GM19397 (cell line): ENCODE measurements at regions not wholly inside any gene's neighbourhood (a gene's known extent, or its start where the extent isn't known, plus 50 kb on each side); places are given as distances from the start of the nearest gene placed in this dataset.

Experiments
- ATAC-seq: cut with Tn5 transposase; IDR thresholded peaks from one replicate; pipeline ENCODE4 v1.9.1; 2021; ENCODE audit warnings: mild to moderate bottlenecking, moderate library complexity; ENCODE audit not compliant: unreplicated experiment

DNA sequence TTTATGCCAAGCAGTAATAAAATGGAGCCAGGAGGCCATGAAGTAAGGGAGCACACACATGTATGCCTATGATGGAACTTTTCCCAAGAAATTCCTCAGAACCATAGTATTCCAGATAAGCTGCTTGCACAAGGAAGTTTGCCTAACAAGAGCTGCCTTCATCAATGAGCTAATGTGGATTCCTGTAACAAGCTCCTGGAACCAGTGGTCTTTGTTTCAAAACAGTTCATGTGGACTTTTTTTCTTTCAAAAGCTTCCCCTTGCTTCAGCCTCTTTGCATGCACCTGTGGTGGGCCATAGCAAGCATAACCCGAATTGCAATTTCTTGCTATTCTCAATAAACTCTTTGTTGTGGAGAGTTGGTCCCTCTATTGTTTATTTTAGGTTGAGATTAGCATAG lies 359.6 kb downstream of the UTRN start:
- no peak for ATAC-seq

- ATAC-seq = no peak
Measured at GRCh38 chr6:144646093-144647056, 361.2 kb downstream of the UTRN start.

DNA sequence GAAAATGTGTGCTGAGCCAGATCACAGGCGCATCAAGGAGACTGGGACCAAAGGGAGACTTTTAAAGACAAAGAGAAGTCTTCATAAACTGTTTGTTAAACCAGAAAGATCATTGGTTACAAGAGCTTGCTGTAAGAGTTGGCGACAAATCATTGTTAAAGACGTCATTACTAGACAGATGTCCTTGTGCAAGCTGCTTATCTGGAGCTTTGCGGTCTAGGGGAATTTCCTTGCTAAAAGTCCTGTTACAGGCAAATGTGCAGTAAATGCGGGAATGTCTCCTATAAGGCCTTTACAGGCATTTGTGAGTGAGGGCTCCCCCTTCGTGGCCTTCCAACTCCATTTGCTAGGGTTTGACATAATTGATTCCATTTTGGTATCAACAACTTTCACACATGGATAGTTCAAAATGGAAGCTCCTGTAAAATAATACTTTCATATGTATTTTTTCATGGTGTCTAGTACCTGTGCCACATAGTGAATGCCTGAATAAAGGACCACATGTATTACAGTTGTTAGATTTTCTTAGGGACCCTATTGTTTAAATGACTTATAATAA lies 362.4 kb downstream of the UTRN start:
- no peak for ATAC-seq

DNA sequence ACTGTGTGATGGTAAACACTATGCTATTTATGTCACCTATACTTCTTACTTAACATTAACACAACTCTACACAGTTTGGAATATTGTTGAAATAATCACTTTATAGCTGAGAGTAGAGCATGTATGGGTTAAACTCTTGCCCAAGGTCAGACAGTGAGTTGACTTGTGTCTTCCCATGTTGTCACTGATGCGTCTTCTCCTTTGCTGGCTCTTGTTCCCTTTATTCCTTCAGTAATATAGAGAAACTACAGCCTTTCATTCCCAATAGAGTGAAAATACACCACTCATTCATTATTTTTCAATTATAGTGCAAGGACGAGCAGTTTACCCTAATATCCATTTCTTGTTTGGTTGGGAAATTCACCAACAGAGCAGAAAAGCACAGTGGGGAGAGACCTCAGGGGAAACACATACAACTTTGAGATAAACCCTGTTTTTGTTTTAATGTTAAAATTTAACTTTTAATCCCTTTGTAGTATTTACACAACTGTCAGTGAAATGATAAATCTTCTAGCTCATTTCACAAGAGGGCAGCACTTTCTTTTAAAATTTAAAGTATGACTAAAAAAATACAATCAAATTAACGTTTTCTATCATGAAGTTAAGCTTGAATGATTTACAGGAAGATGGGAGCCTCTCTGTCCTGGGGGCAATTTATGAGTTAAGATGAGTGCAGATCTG lies 363.0 kb downstream of the UTRN start:
- ATAC-seq = no peak

DNA sequence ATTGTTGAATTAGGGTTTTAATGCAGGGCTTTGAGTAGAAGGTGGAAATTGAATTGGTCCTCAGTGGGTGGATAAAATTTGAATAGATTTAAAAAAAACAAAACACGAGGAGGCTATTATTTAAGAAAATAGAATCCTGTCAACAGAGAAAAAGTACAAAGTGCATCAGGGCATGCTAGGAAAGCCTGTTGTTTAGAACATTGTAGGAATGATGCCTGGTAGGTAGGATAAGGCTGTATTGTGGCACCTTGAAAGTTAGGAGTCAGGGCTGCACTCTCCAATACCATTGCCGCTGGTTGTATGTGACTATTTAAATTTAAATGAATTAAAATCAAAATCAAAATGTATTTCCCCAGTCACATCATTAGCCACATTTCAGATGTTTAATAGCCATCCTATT lies 363.9 kb downstream of the UTRN start:
- ATAC-seq = no peak

DNA sequence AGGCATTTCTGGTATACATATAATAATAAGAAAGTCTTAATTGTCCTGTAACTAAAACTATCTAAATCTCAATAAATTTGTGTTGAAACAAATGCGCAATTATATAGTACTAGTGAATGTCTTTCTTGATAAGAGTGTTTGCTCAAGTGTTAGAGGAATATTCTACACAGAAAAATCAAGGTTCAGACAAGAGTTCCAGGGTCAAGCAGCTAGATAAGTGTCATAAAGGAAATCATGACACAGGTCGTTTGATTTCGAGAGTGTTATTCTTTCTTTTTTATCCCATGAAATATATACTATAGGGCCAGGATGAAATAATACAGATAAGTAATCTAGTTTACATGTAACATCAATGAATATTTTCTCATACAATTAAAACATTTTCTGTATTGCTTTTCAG lies 366.1 kb downstream of the UTRN start:
- no peak for ATAC-seq

GRCh38 chr6:144652292-144652891 lies 367.3 kb downstream of the UTRN start:
- no peak for ATAC-seq

DNA sequence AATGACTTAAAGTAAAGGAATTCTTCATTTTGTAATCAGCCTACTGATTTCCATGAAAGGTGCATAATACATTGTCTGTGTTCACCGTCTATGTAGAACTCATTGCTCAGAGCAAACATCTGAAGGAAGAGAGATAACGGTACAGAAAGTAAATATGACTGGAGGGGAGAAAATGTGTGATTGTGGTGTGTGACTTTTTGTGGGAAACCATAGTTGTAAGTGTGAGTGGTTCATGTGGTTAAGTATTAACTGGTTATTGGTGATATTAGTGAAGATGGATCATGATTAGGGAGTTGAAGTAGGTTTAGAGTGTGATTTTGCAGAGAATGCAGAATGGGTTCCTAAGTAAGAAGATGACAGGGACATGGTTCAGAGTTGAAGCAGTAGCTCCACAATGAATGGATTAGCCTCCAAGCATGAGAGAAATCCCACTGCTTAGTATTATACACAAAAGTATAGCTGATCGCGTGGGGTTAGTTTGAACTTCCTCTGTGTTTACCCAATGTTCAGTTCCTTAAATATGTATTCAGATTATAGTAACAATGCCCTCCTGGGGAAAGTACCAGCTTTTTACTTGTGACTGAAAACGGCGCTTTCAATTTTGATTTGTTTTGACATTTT lies 368.9 kb downstream of the UTRN start:
- ATAC-seq = peak; percentile 86

GRCh38 chr6:144654506-144654905 lies 369.4 kb downstream of the UTRN start:
- ATAC-seq = peak; percentile 7

DNA sequence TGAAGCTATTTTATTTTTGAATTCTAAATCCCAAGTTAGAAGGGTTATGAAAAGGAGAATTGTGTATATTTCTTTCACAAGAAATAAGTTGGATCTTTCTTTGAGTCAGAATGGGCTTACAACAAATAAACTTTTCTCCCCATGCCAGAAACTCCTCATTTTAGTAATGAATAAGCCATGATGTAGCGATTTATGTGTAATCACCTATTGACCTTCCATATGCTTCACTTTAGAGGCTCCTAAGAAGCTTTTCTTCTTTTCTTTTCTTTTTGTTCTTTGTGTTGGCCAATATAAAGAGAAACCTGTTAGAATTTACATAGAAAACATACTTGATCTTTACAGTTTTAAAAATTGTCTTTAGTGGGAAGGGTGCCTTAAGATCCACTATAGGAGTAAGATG lies 370.2 kb downstream of the UTRN start:
- no peak for ATAC-seq

DNA sequence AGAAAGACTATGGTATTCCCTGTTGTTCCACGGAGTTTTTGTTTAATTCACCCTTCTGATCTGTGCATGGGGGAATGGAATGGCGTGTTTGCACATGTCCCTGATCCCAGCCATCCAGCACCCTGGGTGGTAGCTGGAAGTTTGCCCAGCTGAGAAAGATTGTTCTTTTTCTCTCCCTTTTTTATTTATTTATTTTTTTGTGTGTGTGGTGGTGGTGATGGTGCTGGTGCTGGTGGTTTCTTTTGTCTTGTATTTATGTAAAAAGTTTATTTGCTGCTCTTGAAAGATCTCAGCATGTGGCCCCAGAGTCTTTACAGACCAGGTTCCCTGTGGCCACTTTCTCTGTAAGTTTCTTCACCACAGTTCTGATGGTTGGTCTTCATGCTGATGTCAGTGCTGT lies 372.6 kb downstream of the UTRN start:
- no peak for ATAC-seq

DNA sequence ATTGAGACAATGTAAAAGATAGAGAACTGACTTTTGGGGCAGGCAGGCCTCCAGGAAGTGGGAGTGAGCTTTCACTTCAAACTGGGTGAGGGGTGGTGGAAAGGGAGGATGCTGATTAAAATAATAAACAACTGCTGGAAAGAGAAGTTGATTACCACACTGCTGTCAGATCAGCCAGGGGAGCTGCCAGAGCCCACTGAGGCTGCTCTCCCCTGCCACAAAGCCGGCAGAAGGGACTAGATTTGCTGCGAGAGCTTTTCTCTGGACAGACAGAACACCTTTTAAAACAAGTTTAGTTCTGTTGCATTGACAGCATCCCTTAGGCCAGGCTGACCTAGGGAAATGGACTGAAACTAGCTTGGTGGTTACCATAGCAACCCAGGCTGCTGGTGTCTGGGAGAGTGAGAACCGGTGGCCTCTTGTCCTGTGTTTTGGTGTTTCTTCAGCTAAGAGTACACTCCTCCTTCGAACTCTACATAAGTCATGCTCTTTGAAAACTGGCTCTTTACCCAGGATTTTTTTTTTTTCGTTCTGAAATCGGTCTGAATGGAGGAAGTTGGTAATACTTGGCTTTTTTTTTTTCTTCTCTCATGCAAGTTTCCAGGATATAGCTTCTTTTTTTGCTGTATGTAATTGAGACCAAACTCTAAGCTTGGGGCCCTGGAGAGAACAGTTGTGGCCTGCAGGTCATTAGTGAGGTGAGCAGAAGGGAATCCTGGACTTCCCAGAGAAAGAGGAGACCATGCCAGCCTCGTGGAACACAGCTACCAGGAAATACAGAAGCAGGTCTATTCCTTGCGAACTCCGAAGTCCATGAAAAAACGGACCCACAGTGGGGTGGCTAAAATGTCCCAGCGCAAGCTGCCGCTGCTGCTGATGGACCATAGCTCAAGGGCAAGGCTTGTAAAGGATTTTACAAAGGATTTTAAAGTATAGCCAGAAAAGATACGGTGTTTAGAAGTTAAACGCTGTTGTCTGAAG lies 374.4 kb downstream of the UTRN start:
- ATAC-seq = peak; percentile 78

DNA sequence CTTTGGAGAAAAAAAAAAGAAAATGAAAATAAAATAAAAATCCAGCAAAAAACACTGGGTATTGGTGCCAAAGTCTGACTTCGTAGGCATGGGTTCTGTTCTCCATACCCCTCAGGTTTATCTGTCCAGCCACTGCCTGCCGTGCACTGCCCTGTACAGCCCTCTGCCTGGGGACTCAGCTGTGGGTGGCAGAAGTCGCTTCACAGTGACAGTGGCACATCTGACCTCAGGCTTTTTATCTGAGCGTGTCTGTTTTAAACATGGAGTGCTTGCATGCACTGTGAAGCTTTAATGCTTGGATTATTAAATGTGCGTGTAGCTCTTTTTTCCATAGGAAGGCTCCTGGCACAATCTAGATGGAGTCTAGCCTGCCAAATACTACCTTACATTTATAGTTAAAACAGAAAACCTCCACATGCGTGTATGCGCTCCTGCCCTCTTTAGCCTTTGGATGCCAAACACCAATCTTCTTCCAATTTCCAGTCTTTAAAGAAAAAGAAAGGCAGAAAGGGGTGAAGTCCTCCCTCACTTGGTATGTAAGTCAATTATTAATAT lies 375.5 kb downstream of the UTRN start:
- no peak for ATAC-seq

DNA sequence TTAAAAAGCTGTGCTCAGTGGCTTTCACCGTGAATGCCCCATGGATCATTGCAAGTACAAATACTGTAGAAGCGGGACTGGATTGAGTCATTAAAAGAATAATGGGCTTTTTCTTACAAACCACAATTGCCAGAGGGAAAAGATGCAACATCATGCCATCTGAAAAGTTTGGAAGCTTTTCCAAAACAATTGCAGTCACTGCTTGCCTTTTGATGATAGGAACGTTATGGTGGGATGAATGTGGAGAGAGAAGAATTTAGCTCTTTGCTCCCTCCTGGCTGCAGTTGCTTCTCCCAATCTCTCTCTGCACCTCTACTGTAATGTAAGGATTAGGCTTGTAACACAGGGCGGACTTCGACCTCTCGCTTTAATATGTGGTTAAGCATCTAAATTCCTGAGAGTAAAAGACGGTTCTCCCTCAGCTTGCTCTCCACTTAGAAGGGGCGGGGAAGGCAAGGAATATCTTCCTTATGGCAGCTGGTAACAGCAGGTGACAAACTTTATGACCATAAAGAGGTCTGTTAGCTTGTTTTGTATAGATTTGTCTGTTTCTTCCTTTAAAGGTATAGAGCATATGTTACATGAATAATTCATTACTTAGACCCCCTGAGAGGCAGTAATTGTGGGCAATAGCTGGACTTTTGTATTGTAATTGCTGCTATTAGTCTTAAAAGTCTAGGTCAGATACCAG lies 376.1 kb downstream of the UTRN start:
- no peak for ATAC-seq

GRCh38 chr6:144662812-144663365 lies 377.8 kb downstream of the UTRN start:
- no peak for ATAC-seq

DNA sequence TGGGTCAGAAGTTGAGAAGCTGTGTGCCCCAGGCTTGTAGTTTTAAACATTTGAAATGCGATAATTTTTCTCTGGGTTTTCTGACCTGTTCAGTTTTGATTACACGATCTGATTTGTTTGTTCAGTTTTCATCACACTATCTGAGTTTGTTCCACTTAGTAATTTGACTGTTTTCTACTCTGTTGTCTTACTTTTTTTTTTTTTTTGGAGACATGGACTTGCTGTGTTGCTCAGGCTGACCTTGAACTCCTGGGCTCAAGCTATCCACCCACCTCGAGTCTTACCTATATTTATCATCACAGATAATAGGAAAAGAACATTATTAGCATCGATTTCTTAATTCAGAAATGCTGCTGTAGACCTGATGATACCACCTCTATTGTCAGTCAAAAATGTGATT lies 379.1 kb downstream of the UTRN start:
- no peak for ATAC-seq

DNA sequence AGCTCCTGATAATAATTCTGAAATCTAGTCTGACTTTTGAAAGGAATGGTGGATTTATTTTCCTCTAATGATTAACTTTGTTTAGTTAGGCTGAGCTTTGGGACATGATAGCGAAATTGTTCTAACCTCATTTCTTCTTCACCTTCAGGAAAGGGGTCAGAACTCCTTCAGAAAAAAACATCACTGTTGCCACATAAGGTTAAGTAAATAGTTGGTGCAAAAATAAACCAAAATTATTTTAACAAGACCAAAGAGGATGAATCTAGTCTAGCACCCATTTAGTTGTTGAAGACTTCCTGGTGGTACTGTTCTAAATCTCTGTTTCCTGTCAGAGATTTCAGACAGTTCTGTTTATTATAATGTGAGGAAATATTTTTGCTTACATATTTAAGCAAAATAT lies 379.8 kb downstream of the UTRN start:
- no peak for ATAC-seq

DNA sequence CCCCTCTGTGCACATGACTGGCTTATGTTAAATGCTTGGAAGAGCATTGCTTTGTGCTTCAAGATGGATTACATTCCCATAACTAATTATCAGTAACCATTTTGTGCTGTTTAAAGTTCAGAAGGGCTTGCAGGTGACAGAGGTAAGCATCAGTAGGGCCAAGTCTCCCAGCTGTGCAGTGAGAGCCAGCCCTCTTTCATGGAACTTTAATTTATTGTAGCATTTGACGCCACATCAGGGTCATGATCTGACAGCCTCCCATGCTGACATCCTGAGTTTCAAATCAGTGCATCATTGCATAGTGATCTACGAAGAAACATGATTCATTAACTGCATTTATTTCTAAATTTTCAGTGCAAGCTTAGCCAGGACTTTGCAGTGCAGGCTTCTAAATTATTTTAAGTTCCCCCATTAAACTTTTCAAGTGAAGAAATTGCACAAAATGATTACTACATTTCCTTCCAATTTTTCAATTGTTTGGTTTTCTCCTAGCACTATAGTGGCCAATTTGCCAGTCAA lies 380.9 kb downstream of the UTRN start:
- ATAC-seq = no peak
